H1 (cell line): ENCODE measurements at regions not wholly inside any gene's neighbourhood (a gene's known extent, or its start where the extent isn't known, plus 50 kb on each side); places are given as distances from the start of the nearest gene placed in this dataset.

ENCODE experiments used
- CTCF ChIA-PET: fragments of 300-600 bp; sonication (Branson Sonifier 250); formaldehyde crosslinking; loops from one replicate; lab custom pipeline; 2021; ENCODE audit not compliant: partially characterized antibody; lab: Charles Lee
- POLR2A ChIA-PET: fragments of 300-600 bp; sonication (Branson Sonifier 250); formaldehyde crosslinking; loops from one replicate; lab custom pipeline; 2021; ENCODE audit warnings: inconsistent platforms; ENCODE audit not compliant: partially characterized antibody; lab: Charles Lee
- DNase-seq, 2 experiments: peaks; one replicate each; pipeline versions ENCODE4 v3.0.0 to v3.0.0-alpha.2; 2010 to 2022; ENCODE audit warnings: low spot score in 2 of 2, low read depth in 1 of 2, mixed read lengths in 1 of 2
- FAIRE-seq: peaks from 2 replicates; lab custom pipeline; 2011; peaks lifted over from hg19 to GRCh38; lab: Jason Lieb, UNC
- H2AFZ ChIP-seq: 2 replicates; pipeline ENCODE4 v1.8.1; 2012; ENCODE audit warnings: low read length, inconsistent platforms
- H2AK5ac ChIP-seq: 2 replicates; pipeline ENCODE4 v1.6.1; 2013; ENCODE audit warnings: low read depth, low read length
- H2BK120ac ChIP-seq: replicated peaks from 2 replicates; pipeline ENCODE3; 2013; ENCODE audit warnings: low read depth, low read length, inconsistent platforms
- H2BK12ac ChIP-seq: 2 replicates; pipeline ENCODE4 v1.6.1; 2013; ENCODE audit warnings: low read depth, low read length
- H2BK15ac ChIP-seq: 2 replicates; pipeline ENCODE4 v1.6.1; 2013; ENCODE audit warnings: low read length
- H2BK20ac ChIP-seq: 2 replicates; pipeline ENCODE4 v1.6.1; 2013; ENCODE audit warnings: low read length
- H2BK5ac ChIP-seq: 2 replicates; pipeline ENCODE4 v1.6.1; 2013; ENCODE audit warnings: low read depth, low read length
- H3K14ac ChIP-seq: 2 replicates; pipeline ENCODE4 v1.6.1; 2013; ENCODE audit warnings: inconsistent platforms; ENCODE audit not compliant: insufficient read length
- H3K18ac ChIP-seq: 2 replicates; pipeline ENCODE4 v1.6.1; 2013; ENCODE audit warnings: low read length; ENCODE audit errors: extremely low read depth
- H3K23ac ChIP-seq: 2 replicates; pipeline ENCODE4 v1.6.1; 2013; ENCODE audit warnings: inconsistent platforms; ENCODE audit not compliant: insufficient read length
- H3K23me2 ChIP-seq: 2 replicates; pipeline ENCODE4 v1.6.1; 2013; ENCODE audit warnings: low read depth, low read length
- H3K27ac ChIP-seq: 2 replicates; pipeline ENCODE4 v1.6.1; 2011; ENCODE audit warnings: low read depth, low read length, inconsistent platforms
- H3K27me3 ChIP-seq, 4 experiments: replicated peaks in 1 of 4; 1 replicate in 1 of 4; 2 replicates in 3 of 4; pipeline versions ENCODE4 v1.6.1 to v1.8.1; 2011 to 2013; ENCODE audit warnings: low read length in 3 of 4, mild to moderate bottlenecking in 3 of 4, inconsistent platforms in 2 of 4, mixed read lengths in 2 of 4, moderate library complexity in 1 of 4; ENCODE audit not compliant: control insufficient read depth in 3 of 4, insufficient read depth in 3 of 4; ENCODE audit errors: extremely low read depth in 1 of 4
- H3K36me3 ChIP-seq, 4 experiments: 2 replicates each; pipeline versions ENCODE4 v1.6.1 to v1.8.1; 2011 to 2013; ENCODE audit warnings: mild to moderate bottlenecking in 4 of 4, low read length in 3 of 4, moderate library complexity in 2 of 4, control low read depth in 1 of 4, inconsistent platforms in 1 of 4; ENCODE audit not compliant: insufficient read depth in 4 of 4, control insufficient read depth in 2 of 4
- H3K4ac ChIP-seq: replicated peaks from 2 replicates; pipeline ENCODE3; 2013; ENCODE audit warnings: low read length, low read depth, mixed read lengths, inconsistent platforms; ENCODE audit not compliant: insufficient read length
- H3K4me1 ChIP-seq, 4 experiments: replicated peaks in 1 of 4; 1 replicate in 1 of 4; 2 replicates in 3 of 4; pipeline versions ENCODE4 v1.6.1 to v1.8.1; 2011 to 2013; ENCODE audit warnings: low read length in 3 of 4, inconsistent platforms in 2 of 4, mixed read lengths in 1 of 4; ENCODE audit not compliant: insufficient read depth in 4 of 4, control insufficient read depth in 3 of 4
- H3K4me2 ChIP-seq, 2 experiments: 2 replicates each; pipeline versions ENCODE4 v1.6.1 to v1.8.1; 2011 to 2013; ENCODE audit warnings: low read depth in 2 of 2, low read length in 2 of 2, control low read depth in 1 of 2, inconsistent platforms in 1 of 2, mild to moderate bottlenecking in 1 of 2; ENCODE audit not compliant: insufficient read depth in 1 of 2
- H3K4me3 ChIP-seq, 4 experiments: fragments of 200-600, 300-600 bp in 1 of 4; sonication (generic), shearing (Covaris generic), sonication (Bioruptor Twin) in 1 of 4; 2 replicates each; pipeline versions ENCODE4 v1.5.1 to v1.8.1; 2011 to 2016; ENCODE audit warnings: low read length in 4 of 4, low read depth in 3 of 4, control low read depth in 2 of 4, inconsistent platforms in 2 of 4, mild to moderate bottlenecking in 2 of 4, mixed read lengths in 1 of 4, moderate library complexity in 1 of 4; ENCODE audit not compliant: insufficient read depth in 2 of 4; ENCODE audit errors: extremely low read depth in 1 of 4
- H3K56ac ChIP-seq: replicated peaks from 2 replicates; pipeline ENCODE3; 2013; ENCODE audit warnings: low read depth, mild to moderate bottlenecking, mixed read lengths, low read length, inconsistent platforms; ENCODE audit not compliant: insufficient read length
- H3K79me1 ChIP-seq: 2 replicates; pipeline ENCODE4 v1.6.1; 2013; ENCODE audit warnings: low read depth, low read length, control low read depth
- H3K79me2 ChIP-seq, 2 experiments: 2 replicates each; pipeline versions ENCODE4 v1.6.1 to v1.8.1; 2012 to 2013; ENCODE audit warnings: low read length in 2 of 2, mild to moderate bottlenecking in 2 of 2, inconsistent platforms in 1 of 2; ENCODE audit not compliant: insufficient read depth in 2 of 2, control insufficient read depth in 1 of 2
- H3K9ac ChIP-seq, 4 experiments: replicated peaks in 1 of 4; 1 replicate in 1 of 4; 2 replicates in 3 of 4; pipeline versions ENCODE4 v1.6.1 to v1.8.1; 2011 to 2013; ENCODE audit warnings: low read depth in 3 of 4, low read length in 3 of 4, control low read depth in 2 of 4, mild to moderate bottlenecking in 2 of 4, moderate library complexity in 2 of 4, inconsistent platforms in 1 of 4; ENCODE audit errors: extremely low read depth in 1 of 4
- H3K9me3 ChIP-seq, 2 experiments: 2 replicates each; pipeline versions ENCODE4 v1.6.1 to v1.8.1; 2012 to 2013; ENCODE audit warnings: mild to moderate bottlenecking in 2 of 2, moderate library complexity in 2 of 2, control low read depth in 1 of 2, inconsistent platforms in 1 of 2, low read depth in 1 of 2, low read length in 1 of 2, mixed read lengths in 1 of 2; ENCODE audit not compliant: insufficient read depth in 2 of 2
- H4K20me1 ChIP-seq, 2 experiments: replicated peaks in 1 of 2; 2 replicates each; pipeline versions ENCODE3 to v1.8.1; 2011 to 2013; ENCODE audit warnings: inconsistent platforms in 2 of 2, low read length in 2 of 2, mild to moderate bottlenecking in 1 of 2; ENCODE audit not compliant: insufficient read depth in 2 of 2, control insufficient read depth in 1 of 2
- H4K5ac ChIP-seq: 2 replicates; pipeline ENCODE4 v1.6.1; 2013; ENCODE audit warnings: low read length, low read depth, mixed read lengths, inconsistent platforms; ENCODE audit not compliant: insufficient read length
- H4K8ac ChIP-seq: 2 replicates; pipeline ENCODE4 v1.8.0; 2013; ENCODE audit warnings: mild to moderate bottlenecking, moderate library complexity, low read length, inconsistent platforms; ENCODE audit not compliant: insufficient read depth; ENCODE audit errors: extremely low read depth
- H4K91ac ChIP-seq: replicated peaks from 2 replicates; pipeline ENCODE3; 2013; ENCODE audit warnings: low read length, mixed read lengths, inconsistent platforms; ENCODE audit not compliant: insufficient read length
- CEBPB ChIP-seq: IDR thresholded peaks from 2 replicates; pipeline ENCODE4 v1.6.1; 2012; ENCODE audit warnings: low read depth, low read length
- CTCF ChIP-seq, 3 experiments: IDR thresholded peaks; 1 replicate in 2 of 3; 2 replicates in 1 of 3; pipeline versions ENCODE4 v1.5.1 to v1.6.1; 2011; ENCODE audit warnings: low read length in 3 of 3, mild to moderate bottlenecking in 3 of 3, inconsistent platforms in 2 of 3, low read depth in 1 of 3, moderate library complexity in 1 of 3; ENCODE audit not compliant: insufficient read depth in 1 of 3; ENCODE audit errors: control extremely low read depth in 1 of 3
- GABPA ChIP-seq: IDR thresholded peaks from 2 replicates; pipeline ENCODE4 v1.6.1; 2011; ENCODE audit warnings: mild to moderate bottlenecking, low read length, moderate library complexity, borderline replicate concordance; ENCODE audit not compliant: insufficient read depth
- GTF2F1 ChIP-seq: IDR thresholded peaks from 2 replicates; pipeline ENCODE4 v1.6.1; 2012; ENCODE audit warnings: low read depth, low read length, improper control_type of control experiment, borderline replicate concordance
- JUND ChIP-seq: IDR thresholded peaks from 2 replicates; pipeline ENCODE4 v1.6.1; 2011; ENCODE audit warnings: mild to moderate bottlenecking, improper control_type of control experiment, low read length
- POLR2AphosphoS5 ChIP-seq: IDR thresholded peaks from 2 replicates; pipeline ENCODE4 v1.6.1; 2011; ENCODE audit warnings: low read depth, low read length
- TAF7 ChIP-seq: optimal IDR thresholded peaks from 2 replicates; pipeline ENCODE3; 2011; ENCODE audit warnings: low read depth, mild to moderate bottlenecking, inconsistent platforms, low read length, moderate library complexity, borderline replicate concordance
- WGBS, 2 experiments: shearing (Covaris generic) in 1 of 2; methylation state at CpG; one replicate each; pipeline versions ENCODE4 v1.1.6 to v1.1.7; 2013 to 2015; ENCODE audit warnings: low lambda C conversion rate in 2 of 2, mixed read lengths in 2 of 2, inconsistent platforms in 1 of 2, low coverage in 1 of 2, missing lambda C conversion rate in 1 of 2; ENCODE audit not compliant: insufficient replicate concordance in 2 of 2, insufficient coverage in 1 of 2, insufficient read length in 1 of 2; ENCODE audit errors: extremely low coverage in 1 of 2, missing lambda C conversion rate in 1 of 2; 5-methylcytosine and 5-hydroxymethylcytosine counted together

- POLR2A ChIA-PET: no interaction called here
Measured at GRCh38 chr5:111926026-111926425, 169.0 kb upstream of the NREP start.

More at GRCh38 chr5:111926026-111926425, 169.0 kb upstream of the NREP start:
- FAIRE-seq (no peak), DNase-seq (no peak)
- H3K9me3 ChIP-seq: no peaks in the 10 kb centered on the region
- H2BK120ac ChIP-seq: no peak overlapping the region
- no peak overlapping the region for H4K8ac ChIP-seq
- H2AK5ac ChIP-seq: no peak overlapping the region
- no peak overlapping the region for H3K56ac ChIP-seq
- no peak overlapping the region for H4K5ac ChIP-seq
- H3K79me2 ChIP-seq: no peaks in the 10 kb centered on the region
- no peak overlapping the region for H2BK15ac ChIP-seq
- no peak overlapping the region for H3K4me3 ChIP-seq
- H4K20me1 ChIP-seq: no peaks in the 10 kb centered on the region
- WGBS, 2 experiments: 96% methylated on average over 3 of the region's 3 CpGs; no CpG with 5 or more reads in 1 of the 2 experiments
- no peak overlapping the region for H3K4ac ChIP-seq
- no peak overlapping the region for H3K14ac ChIP-seq
- H2BK12ac ChIP-seq: no peak overlapping the region
- no peak overlapping the region for H3K27ac ChIP-seq
- H3K4me1 ChIP-seq: no peaks in the 10 kb centered on the region
- H2BK5ac ChIP-seq: no peak overlapping the region
- no peak overlapping the region for H3K9ac ChIP-seq
- H3K23ac ChIP-seq: no peak overlapping the region
- no peaks in the 10 kb centered on the region for H3K79me1 ChIP-seq
- no peaks in the 10 kb centered on the region for H3K23me2 ChIP-seq
- H4K91ac ChIP-seq: no peak overlapping the region
- CTCF ChIA-PET: interaction anchor here (1.5 kb wide), 1 partner anchor 376 kb away, joined by 3 read pairs; no protein-coding TSS in a partner anchor
- H3K36me3 ChIP-seq: no peaks in the 10 kb centered on the region
- no peak overlapping the region for H3K18ac ChIP-seq
- H2BK20ac ChIP-seq: no peak overlapping the region
- H3K4me2 ChIP-seq: no peak overlapping the region
- no peaks in the 10 kb centered on the region for H3K27me3 ChIP-seq
- H2AFZ ChIP-seq: no peak overlapping the region
- TF ChIP-seq GABPA (no peak), POLR2AphosphoS5 (no peak), CEBPB (no peak), GTF2F1 (no peak), JUND (no peak), TAF7 (no peak), CTCF (IDR thresholded peaks at IDR 0.05; ENCODE audit: control extremely low read depth in 1 of 3, insufficient read depth in 1 of 3, low read depth in 1 of 3, low read length in 3 of 3) (no peak)
